ENCODE measurements at regions not wholly inside any gene's neighbourhood (a gene's known extent, or its start where the extent isn't known, plus 50 kb on each side); places are given as distances from the start of the nearest gene placed in this dataset.

- no peak for TF ChIP-seq CTCF (IDR thresholded peaks at IDR 0.05; ENCODE audit: insufficient read depth, missing control alignments)
- FAIRE-seq (no peak), DNase-seq (ENCODE audit: insufficient read length, low spot score) (no peak)
Measured at GRCh38 chr14:39576736-39577135, 144.5 kb upstream of the FBXO33 start.

GRCh38 chr14:39576258-39576657 lies 144.0 kb upstream of the FBXO33 start:
- DNase-seq (ENCODE audit: insufficient read length, low spot score): no peak
- no peak for FAIRE-seq
- TF ChIP-seq CTCF (IDR thresholded peaks at IDR 0.05; ENCODE audit: insufficient read depth, missing control alignments): no peak

DNA sequence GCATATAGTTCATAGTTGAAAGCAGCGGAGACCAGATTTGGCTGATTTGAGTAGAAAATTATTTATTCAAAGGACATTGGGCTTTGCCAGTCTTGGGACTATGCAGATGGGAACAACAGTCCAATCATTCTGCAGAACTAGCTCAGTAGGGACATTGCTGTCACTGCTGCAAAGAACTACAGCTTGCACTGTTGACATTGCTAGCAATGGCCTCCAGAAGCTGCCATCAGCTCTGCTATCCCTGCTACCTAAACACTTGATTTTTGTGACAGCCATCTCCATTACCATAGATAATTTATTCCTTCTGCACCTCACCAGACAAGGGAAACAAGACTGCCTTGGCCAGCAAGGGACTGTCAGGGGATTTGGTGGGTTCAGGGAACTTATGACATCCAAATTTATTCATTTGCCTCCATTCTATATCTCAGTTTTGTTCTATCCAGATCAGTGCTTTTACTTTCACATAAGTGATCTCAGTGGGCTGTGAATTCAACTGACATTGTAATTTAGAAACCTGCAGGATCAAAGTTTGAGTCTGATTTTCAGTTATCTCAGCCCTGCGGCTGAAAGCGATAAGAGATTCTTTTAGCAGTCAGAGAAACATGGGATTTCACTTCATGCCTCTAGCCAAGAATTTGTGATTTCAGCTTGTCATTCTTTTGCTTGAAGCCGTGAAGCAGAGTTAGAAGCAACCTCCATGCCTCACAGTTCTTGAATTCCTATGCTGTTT lies 136.7 kb upstream of the FBXO33 start:
- FAIRE-seq (no peak), DNase-seq (ENCODE audit: insufficient read length, low spot score) (no peak)
- no peak for TF ChIP-seq CTCF (IDR thresholded peaks at IDR 0.05; ENCODE audit: insufficient read depth, missing control alignments)

GRCh38 chr14:39566795-39567194 lies 134.6 kb upstream of the FBXO33 start:
- FAIRE-seq: no peak
- no peak for TF ChIP-seq CTCF (IDR thresholded peaks at IDR 0.05; ENCODE audit: insufficient read depth, missing control alignments)
- no peak for DNase-seq (ENCODE audit: insufficient read length, low spot score)

DNA sequence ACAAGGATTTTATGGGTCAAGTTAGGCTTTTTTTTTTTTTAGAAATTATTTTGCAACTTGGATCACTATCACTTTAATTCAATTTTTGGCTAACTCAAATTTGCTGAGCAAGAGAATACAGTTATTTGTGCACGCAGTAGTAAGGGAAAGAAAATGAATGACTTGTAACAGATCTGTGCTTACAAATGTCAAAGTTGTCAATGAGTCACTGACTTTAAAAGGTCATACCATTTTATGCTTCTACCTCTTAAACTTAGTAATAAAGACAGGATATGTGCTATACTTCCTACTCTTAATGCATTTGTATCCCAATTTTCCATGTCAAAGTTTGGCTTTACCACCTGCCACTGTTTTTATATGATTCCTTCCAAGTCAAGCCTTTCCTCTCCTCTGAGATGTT lies 131.1 kb upstream of the FBXO33 start:
- FAIRE-seq (no peak), DNase-seq (ENCODE audit: insufficient read length, low spot score) (no peak)
- TF ChIP-seq CTCF (IDR thresholded peaks at IDR 0.05; ENCODE audit: insufficient read depth, missing control alignments): no peak

DNA sequence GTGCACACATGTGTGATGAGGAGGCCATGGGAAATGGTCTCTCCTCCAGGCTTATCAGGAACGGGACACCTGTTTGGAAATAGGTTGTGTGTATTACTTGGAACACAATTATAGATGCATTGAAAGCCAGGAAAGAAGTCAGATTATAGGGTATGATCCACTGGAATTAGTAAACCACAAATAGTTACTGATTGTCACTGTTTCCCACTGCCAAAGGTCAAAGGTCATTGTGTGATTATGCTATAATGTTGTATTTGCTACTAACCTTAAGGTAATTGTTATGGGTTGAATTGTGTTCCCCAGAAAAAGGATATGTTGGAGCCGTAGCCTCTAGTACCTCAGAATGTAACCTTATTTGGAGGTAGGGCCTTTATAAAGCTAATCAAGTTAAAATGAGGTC lies 129.9 kb upstream of the FBXO33 start:
- DNase-seq (ENCODE audit: insufficient read length, low spot score) (no peak), FAIRE-seq (no peak)
- no peak for TF ChIP-seq CTCF (IDR thresholded peaks at IDR 0.05; ENCODE audit: insufficient read depth, missing control alignments)

DNA sequence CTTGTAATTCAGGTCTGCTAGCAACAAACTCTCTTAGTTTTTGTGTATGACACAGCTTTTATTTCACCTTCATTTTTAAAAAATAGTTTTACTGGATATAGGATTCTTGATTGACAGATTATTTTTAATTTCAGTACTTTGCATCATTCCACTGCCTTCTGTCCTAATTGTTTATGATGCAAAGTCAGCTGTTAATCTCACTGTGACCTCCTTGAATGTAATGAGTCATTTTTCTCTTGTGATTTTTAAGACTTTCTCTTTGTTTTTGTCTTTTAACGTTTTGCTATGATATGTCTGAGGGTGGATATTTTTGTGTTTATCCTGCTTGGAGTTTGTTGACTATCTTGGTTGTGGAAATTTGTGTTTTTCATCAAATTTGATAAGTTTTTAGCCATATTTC lies 126.3 kb upstream of the FBXO33 start:
- FAIRE-seq (no peak), DNase-seq (ENCODE audit: insufficient read length, low spot score) (no peak)
- no peak for TF ChIP-seq CTCF (IDR thresholded peaks at IDR 0.05; ENCODE audit: insufficient read depth, missing control alignments)
